ENCODE measurements at regions not wholly inside any gene's neighbourhood (a gene's known extent, or its start where the extent isn't known, plus 50 kb on each side); places are given as distances from the start of the nearest gene placed in this dataset.

- DNase-seq (ENCODE audit: low read depth in 2 of 2): no peak
These were observed 2016.6 kb downstream of the MAT2B start for GRCh38 chr5:165521816-165522610.

- no peak for DNase-seq (ENCODE audit: low read depth in 2 of 2)
These were observed 2019.9 kb downstream of the MAT2B start for GRCh38 chr5:165525271-165525670.

- no peak for DNase-seq (ENCODE audit: low read depth in 2 of 2)
These were observed 2020.9 kb downstream of the MAT2B start for GRCh38 chr5:165526357-165526756.

- DNase-seq (ENCODE audit: low read depth in 2 of 2): no peak
These were observed 2022.2 kb downstream of the MAT2B start for GRCh38 chr5:165527577-165527976.

- no peak for DNase-seq (ENCODE audit: low read depth in 2 of 2)
These were observed 2032.6 kb downstream of the MAT2B start for GRCh38 chr5:165538065-165538464.

GRCh38 chr5:165559645-165560044, 2054.2 kb downstream of the MAT2B start:
- DNase-seq (ENCODE audit: low read depth in 2 of 2): no peak

- DNase-seq (ENCODE audit: low read depth in 2 of 2): no peak
These were observed 2055.2 kb downstream of the MAT2B start for GRCh38 chr5:165560648-165561047.

GRCh38 chr5:165565911-165566310, 2060.5 kb downstream of the MAT2B start:
- DNase-seq (ENCODE audit: low read depth in 2 of 2): no peak

- no peak for DNase-seq (ENCODE audit: low read depth in 2 of 2)
These were observed 2064.1 kb downstream of the MAT2B start for GRCh38 chr5:165569551-165569950.

GRCh38 chr5:165573445-165573844, 2068.0 kb downstream of the MAT2B start:
- DNase-seq (ENCODE audit: low read depth in 2 of 2): no peak

GRCh38 chr5:165574100-165574499, 2068.7 kb downstream of the MAT2B start:
- no peak for DNase-seq (ENCODE audit: low read depth in 2 of 2)

GRCh38 chr5:165576678-165577275, 2071.4 kb downstream of the MAT2B start:
- no peak for DNase-seq (ENCODE audit: low read depth in 2 of 2)

- DNase-seq (ENCODE audit: low read depth in 2 of 2): no peak
These were observed 2074.5 kb downstream of the MAT2B start for GRCh38 chr5:165579911-165580310.

- DNase-seq (ENCODE audit: low read depth in 2 of 2): no peak
These were observed 2089.3 kb downstream of the MAT2B start for GRCh38 chr5:165594693-165595092.

GRCh38 chr5:165602529-165602928, 2097.1 kb downstream of the MAT2B start:
- DNase-seq (ENCODE audit: low read depth in 2 of 2): no peak

GRCh38 chr5:165607026-165607425, 2101.6 kb downstream of the MAT2B start:
- DNase-seq (ENCODE audit: low read depth in 2 of 2): no peak

- DNase-seq (ENCODE audit: low read depth in 2 of 2): no peak
These were observed 2104.5 kb downstream of the MAT2B start for GRCh38 chr5:165609871-165610270.

GRCh38 chr5:165616490-165617405, 2111.3 kb downstream of the MAT2B start:
- DNase-seq (ENCODE audit: low read depth in 2 of 2): no peak

- DNase-seq (ENCODE audit: low read depth in 2 of 2): no peak
These were observed 2112.1 kb downstream of the MAT2B start for GRCh38 chr5:165617491-165617890.

GRCh38 chr5:165620394-165620793, 2115.0 kb downstream of the MAT2B start:
- no peak for DNase-seq (ENCODE audit: low read depth in 2 of 2)

GRCh38 chr5:165622864-165623536, 2117.6 kb downstream of the MAT2B start:
- DNase-seq (ENCODE audit: low read depth in 2 of 2): no peak
